Thyroid gland (tissue), 4 donors: ENCODE measurements at regions not wholly inside any gene's neighbourhood (a gene's known extent, or its start where the extent isn't known, plus 50 kb on each side); places are given as distances from the start of the nearest gene placed in this dataset.

ENCODE experiments used
- POLR2A ChIP-seq, 2 donors: fragments of 450-650 bp; IDR thresholded peaks; one replicate each; pipeline ENCODE4 v1.6.1; 2017; ENCODE audit warnings: antibody characterized with exemption in 2 of 2, mild to moderate bottlenecking in 2 of 2, moderate library complexity in 1 of 2
- TF ChIP-seq, protein P1 (sequence below), 6 experiments: fragments of 200-600 bp in 3 of 6; fragments of 450-650 bp in 3 of 6; sonication (generic) in 3 of 6; IDR thresholded peaks; one replicate each; pipeline ENCODE4 v1.5.1; 2016 to 2019; ENCODE audit warnings: antibody characterized with exemption in 6 of 6, mild to moderate bottlenecking in 2 of 6, inconsistent platforms in 1 of 6, moderate library complexity in 1 of 6

- TF ChIP-seq, protein P1, sequence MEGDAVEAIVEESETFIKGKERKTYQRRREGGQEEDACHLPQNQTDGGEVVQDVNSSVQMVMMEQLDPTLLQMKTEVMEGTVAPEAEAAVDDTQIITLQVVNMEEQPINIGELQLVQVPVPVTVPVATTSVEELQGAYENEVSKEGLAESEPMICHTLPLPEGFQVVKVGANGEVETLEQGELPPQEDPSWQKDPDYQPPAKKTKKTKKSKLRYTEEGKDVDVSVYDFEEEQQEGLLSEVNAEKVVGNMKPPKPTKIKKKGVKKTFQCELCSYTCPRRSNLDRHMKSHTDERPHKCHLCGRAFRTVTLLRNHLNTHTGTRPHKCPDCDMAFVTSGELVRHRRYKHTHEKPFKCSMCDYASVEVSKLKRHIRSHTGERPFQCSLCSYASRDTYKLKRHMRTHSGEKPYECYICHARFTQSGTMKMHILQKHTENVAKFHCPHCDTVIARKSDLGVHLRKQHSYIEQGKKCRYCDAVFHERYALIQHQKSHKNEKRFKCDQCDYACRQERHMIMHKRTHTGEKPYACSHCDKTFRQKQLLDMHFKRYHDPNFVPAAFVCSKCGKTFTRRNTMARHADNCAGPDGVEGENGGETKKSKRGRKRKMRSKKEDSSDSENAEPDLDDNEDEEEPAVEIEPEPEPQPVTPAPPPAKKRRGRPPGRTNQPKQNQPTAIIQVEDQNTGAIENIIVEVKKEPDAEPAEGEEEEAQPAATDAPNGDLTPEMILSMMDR (IDR thresholded peaks at IDR 0.05) = no peak
- TF ChIP-seq POLR2A (IDR thresholded peaks at IDR 0.05) = no peak
Observed at GRCh38 chr6:167577891-167578361, 248.8 kb upstream of the AFDN start.
